ENCODE measurements at regions not wholly inside any gene's neighbourhood (a gene's known extent, or its start where the extent isn't known, plus 50 kb on each side); places are given as distances from the start of the nearest gene placed in this dataset.
A peak's percentile ranks its signal among the peaks of the same experiment; 100 is the strongest.

GRCh38 chr3:148318240-148318639, 379.5 kb upstream of the AGTR1 start:
- TF ChIP-seq POLR2A (IDR thresholded peaks at IDR 0.05; ENCODE audit: low read length) (no peak), SREBF2 (IDR thresholded peaks at IDR 0.05) (no peak), CTCF (IDR thresholded peaks at IDR 0.05) (no peak), EP300 (IDR thresholded peaks at IDR 0.05) (no peak), MAX (IDR thresholded peaks at IDR 0.05) (no peak), E2F6 (IDR thresholded peaks at IDR 0.05; ENCODE audit: borderline replicate concordance, low read depth) (no peak), POLR2AphosphoS2 (conservative IDR thresholded peaks at IDR 0.05; ENCODE audit: low read length) (no peak), HOXA7 (CRISPR knock-in tag; IDR thresholded peaks at IDR 0.05) (no peak), TP53 (CRISPR knock-in tag; IDR thresholded peaks at IDR 0.05) (no peak), CEBPB (IDR thresholded peaks at IDR 0.05) (peak in 1 of 2 experiments; percentile 23; a peak in 1 of 4 replicates), REST (IDR thresholded peaks at IDR 0.05) (no peak), MYC (IDR thresholded peaks at IDR 0.05; ENCODE audit: borderline replicate concordance, low read length) (no peak)
